Progenitor cell of endocrine pancreas (in vitro differentiated cells): ENCODE measurements at regions not wholly inside any gene's neighbourhood (a gene's known extent, or its start where the extent isn't known, plus 50 kb on each side); places are given as distances from the start of the nearest gene placed in this dataset.

Source experiments
- DNase-seq: peaks from one replicate; pipeline ENCODE4 v3.0.0; 2021; ENCODE audit warnings: low spot score; ENCODE audit not compliant: unreplicated experiment
- H3K27ac Mint-ChIP-seq: 2 replicates; pipeline ENCODE4 v1.8.0; 2021; ENCODE audit warnings: mild to moderate bottlenecking, moderate library complexity, mixed read lengths
- H3K27me3 Mint-ChIP-seq: 2 replicates; pipeline ENCODE4 v1.8.0; 2021; ENCODE audit warnings: mixed read lengths
- H3K36me3 Mint-ChIP-seq: 2 replicates; pipeline ENCODE4 v1.8.0; 2022; ENCODE audit warnings: mixed read lengths; ENCODE audit not compliant: insufficient read depth
- H3K4me1 Mint-ChIP-seq: 2 replicates; pipeline ENCODE4 v1.8.0; 2021; ENCODE audit warnings: low read depth, mixed read lengths
- H3K4me3 Mint-ChIP-seq: 2 replicates; pipeline ENCODE4 v1.8.0; 2021; ENCODE audit warnings: low read depth, mild to moderate bottlenecking, moderate library complexity, mixed read lengths
- H3K9me3 Mint-ChIP-seq: 2 replicates; pipeline ENCODE4 v1.8.0; 2021; ENCODE audit warnings: low read depth, mixed read lengths
- TF ChIP-seq, protein P1 (sequence below): fragments of 200-600 bp; sonication (generic); IDR thresholded peaks from one replicate; pipeline ENCODE4 v1.5.0; 2021; ENCODE audit warnings: antibody characterized with exemption, mild to moderate bottlenecking; ENCODE audit not compliant: unreplicated experiment

DNA sequence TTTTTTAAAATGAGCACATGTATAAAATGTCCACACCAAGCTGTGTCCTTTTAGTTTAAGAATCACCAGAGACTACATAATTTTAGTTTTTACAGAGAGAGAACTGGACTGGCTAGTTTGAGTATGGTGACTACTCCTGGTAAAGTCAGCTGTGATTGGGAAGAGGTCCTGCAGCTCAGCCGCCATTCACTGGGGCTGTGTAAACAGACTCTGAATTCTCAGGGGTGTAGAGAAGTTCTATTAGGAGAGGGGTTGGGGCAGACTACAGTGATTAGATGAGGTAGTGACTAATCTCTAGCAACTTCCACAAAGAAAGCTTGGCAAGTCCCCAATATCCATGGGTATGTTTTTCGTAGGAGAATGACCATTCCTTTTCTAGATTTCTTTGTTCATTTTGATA, 341.2 kb upstream of the MAP3K7 start:
- no peaks in the 10 kb centered on the region for H3K36me3 Mint-ChIP-seq
- TF ChIP-seq, protein P1, sequence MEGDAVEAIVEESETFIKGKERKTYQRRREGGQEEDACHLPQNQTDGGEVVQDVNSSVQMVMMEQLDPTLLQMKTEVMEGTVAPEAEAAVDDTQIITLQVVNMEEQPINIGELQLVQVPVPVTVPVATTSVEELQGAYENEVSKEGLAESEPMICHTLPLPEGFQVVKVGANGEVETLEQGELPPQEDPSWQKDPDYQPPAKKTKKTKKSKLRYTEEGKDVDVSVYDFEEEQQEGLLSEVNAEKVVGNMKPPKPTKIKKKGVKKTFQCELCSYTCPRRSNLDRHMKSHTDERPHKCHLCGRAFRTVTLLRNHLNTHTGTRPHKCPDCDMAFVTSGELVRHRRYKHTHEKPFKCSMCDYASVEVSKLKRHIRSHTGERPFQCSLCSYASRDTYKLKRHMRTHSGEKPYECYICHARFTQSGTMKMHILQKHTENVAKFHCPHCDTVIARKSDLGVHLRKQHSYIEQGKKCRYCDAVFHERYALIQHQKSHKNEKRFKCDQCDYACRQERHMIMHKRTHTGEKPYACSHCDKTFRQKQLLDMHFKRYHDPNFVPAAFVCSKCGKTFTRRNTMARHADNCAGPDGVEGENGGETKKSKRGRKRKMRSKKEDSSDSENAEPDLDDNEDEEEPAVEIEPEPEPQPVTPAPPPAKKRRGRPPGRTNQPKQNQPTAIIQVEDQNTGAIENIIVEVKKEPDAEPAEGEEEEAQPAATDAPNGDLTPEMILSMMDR, result no peak
- peaks cover 5% of the 10 kb centered on the region for H3K27me3 Mint-ChIP-seq
- peaks cover 26% of the 10 kb centered on the region for H3K4me1 Mint-ChIP-seq
- no peak overlapping the region for H3K27ac Mint-ChIP-seq
- peak overlapping the region; percentile 6 for H3K4me3 Mint-ChIP-seq
- no peak for DNase-seq
- no peaks in the 10 kb centered on the region for H3K9me3 Mint-ChIP-seq

DNA sequence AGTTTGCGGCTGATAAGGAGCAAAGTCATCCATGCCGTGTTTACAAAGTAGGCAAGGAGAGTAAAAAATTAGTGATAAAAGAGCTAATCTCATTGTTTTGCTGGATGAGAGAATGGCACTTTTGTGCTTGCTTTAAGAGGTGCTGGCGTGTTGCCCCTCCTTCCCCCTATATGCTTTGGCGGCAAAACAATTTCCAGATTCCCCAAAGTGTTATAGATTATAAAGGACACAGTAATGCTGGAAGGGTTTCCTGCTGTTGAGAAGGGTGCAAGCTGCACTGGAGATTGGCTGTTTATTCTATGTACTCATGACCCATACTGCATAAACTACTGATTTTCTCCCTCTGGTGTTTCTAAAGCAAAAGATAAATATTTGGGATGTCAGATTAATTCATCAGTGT, 338.9 kb upstream of the MAP3K7 start:
- Mint-ChIP-seq H3K27ac (peak overlapping the region; percentile 1), H3K27me3 (no peaks in the 10 kb centered on the region), H3K4me1 (peaks cover 26% of the 10 kb centered on the region), H3K36me3 (no peaks in the 10 kb centered on the region), H3K4me3 (no peak overlapping the region), H3K9me3 (no peaks in the 10 kb centered on the region)
- TF ChIP-seq, protein P1, result no peak
- no peak for DNase-seq

- no peak overlapping the region for H3K4me3 Mint-ChIP-seq
- no peak for DNase-seq
- TF ChIP-seq, protein P1, result no peak
- H3K4me1 Mint-ChIP-seq, result peaks cover 20% of the 10 kb centered on the region
- H3K36me3 Mint-ChIP-seq, result no peaks in the 10 kb centered on the region
- no peak overlapping the region for H3K27ac Mint-ChIP-seq
- H3K9me3 Mint-ChIP-seq, result no peaks in the 10 kb centered on the region
- H3K27me3 Mint-ChIP-seq, result no peaks in the 10 kb centered on the region
Observed at GRCh38 chr6:90922325-90922724, 335.5 kb upstream of the MAP3K7 start.

- Mint-ChIP-seq H3K36me3 (peaks cover 4% of the 10 kb centered on the region), H3K4me3 (no peak overlapping the region), H3K27me3 (no peaks in the 10 kb centered on the region), H3K27ac (no peak overlapping the region), H3K9me3 (peaks cover 10% of the 10 kb centered on the region), H3K4me1 (no peaks in the 10 kb centered on the region)
- TF ChIP-seq, protein P1, result no peak
- no peak for DNase-seq
Observed at GRCh38 chr6:90918361-90918760, 331.5 kb upstream of the MAP3K7 start.

DNA sequence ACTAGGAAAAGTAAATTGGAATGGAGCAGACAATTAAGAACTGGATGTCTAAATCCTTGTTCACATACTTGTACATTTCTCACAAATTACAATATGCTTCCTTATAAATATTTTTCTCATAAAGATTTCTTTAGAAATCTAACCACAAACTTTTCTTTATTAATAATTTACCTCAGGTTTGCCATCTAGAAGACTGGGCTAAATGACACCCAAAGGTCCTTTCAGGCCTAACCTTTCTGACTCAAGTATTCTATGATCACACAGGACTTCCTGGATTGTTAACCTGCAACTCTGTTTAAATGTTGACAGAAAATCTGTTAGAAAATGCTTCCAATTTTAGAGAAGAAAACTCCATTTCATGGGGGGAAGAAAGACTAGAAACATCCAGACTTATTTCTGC, 330.5 kb upstream of the MAP3K7 start:
- TF ChIP-seq, protein P1, result no peak
- Mint-ChIP-seq H3K27me3 (no peaks in the 10 kb centered on the region), H3K9me3 (peaks cover 10% of the 10 kb centered on the region), H3K27ac (no peak overlapping the region), H3K4me1 (no peaks in the 10 kb centered on the region), H3K36me3 (peaks cover 4% of the 10 kb centered on the region), H3K4me3 (no peak overlapping the region)
- DNase-seq, result no peak

DNA sequence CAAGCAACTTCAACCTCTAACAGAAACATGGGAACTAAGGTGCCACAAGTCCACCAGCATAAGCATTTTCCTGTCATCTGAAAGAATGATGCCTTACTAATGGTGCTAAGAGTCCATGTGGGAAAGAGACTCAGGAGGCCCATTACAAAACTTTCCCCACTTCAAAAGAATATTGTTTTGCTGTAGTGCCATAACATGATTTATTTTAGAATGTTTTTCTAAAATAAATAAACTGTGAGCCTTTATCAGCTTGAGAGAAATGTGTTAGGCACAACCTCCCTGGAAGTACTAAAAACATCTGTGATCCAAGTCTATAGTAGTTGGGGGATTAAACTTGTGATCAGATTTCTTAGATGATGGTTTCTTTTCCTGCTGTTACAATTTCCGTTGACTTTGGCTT, 330.1 kb upstream of the MAP3K7 start:
- no peak overlapping the region for H3K4me3 Mint-ChIP-seq
- H3K27me3 Mint-ChIP-seq, result no peaks in the 10 kb centered on the region
- no peak for DNase-seq
- H3K9me3 Mint-ChIP-seq, result peaks cover 10% of the 10 kb centered on the region
- TF ChIP-seq, protein P1, result no peak
- H3K27ac Mint-ChIP-seq, result no peak overlapping the region
- peaks cover 4% of the 10 kb centered on the region for H3K36me3 Mint-ChIP-seq
- no peaks in the 10 kb centered on the region for H3K4me1 Mint-ChIP-seq
